DOHH2 (cell line): ENCODE measurements at regions not wholly inside any gene's neighbourhood (a gene's known extent, or its start where the extent isn't known, plus 50 kb on each side); places are given as distances from the start of the nearest gene placed in this dataset.

ENCODE experiments used
- H3F3A ChIP-seq: fragments of 200-600 bp; sonication (generic), shearing (Covaris generic); 2 replicates; pipeline ENCODE4 v1.6.0; 2016; ENCODE audit warnings: antibody characterized with exemption, mild to moderate bottlenecking; ENCODE audit not compliant: control insufficient read depth, insufficient read depth
- H3K27ac ChIP-seq: fragments of 200-600 bp; sonication (generic); 2 replicates; pipeline ENCODE4 v1.5.1; 2014; ENCODE audit warnings: low read depth, mild to moderate bottlenecking, low read length, moderate library complexity
- H3K27me3 ChIP-seq: fragments of 200-600 bp; sonication (generic); 2 replicates; pipeline ENCODE4 v1.6.1; 2014; ENCODE audit warnings: mild to moderate bottlenecking, low read length, mixed read lengths; ENCODE audit not compliant: control insufficient read depth
- H3K36me3 ChIP-seq: fragments of 200-600 bp; sonication (generic); 2 replicates; pipeline ENCODE4 v1.6.1; 2014; ENCODE audit warnings: mild to moderate bottlenecking, low read length, moderate library complexity, mixed read lengths; ENCODE audit not compliant: control insufficient read depth
- H3K4me1 ChIP-seq: fragments of 200-600 bp; sonication (generic); 2 replicates; pipeline ENCODE4 v1.6.1; 2014; ENCODE audit warnings: mild to moderate bottlenecking, low read length, mixed read lengths; ENCODE audit not compliant: control insufficient read depth
- H3K4me2 ChIP-seq: fragments of 200-600 bp; sonication (generic); 2 replicates; pipeline ENCODE4 v1.6.0; 2014; ENCODE audit warnings: mild to moderate bottlenecking, low read length, moderate library complexity
- H3K4me3 ChIP-seq: fragments of 200-600 bp; sonication (generic); 2 replicates; pipeline ENCODE4 v1.5.1; 2014; ENCODE audit warnings: mild to moderate bottlenecking, low read length, mixed read lengths
- H3K79me2 ChIP-seq: fragments of 200-600 bp; sonication (generic); 2 replicates; pipeline ENCODE4 v1.6.1; 2014; ENCODE audit warnings: mild to moderate bottlenecking, low read length, mixed read lengths; ENCODE audit not compliant: control insufficient read depth
- H3K9me2 ChIP-seq: fragments of 200-600 bp; sonication (generic); replicated peaks from 2 replicates; pipeline ENCODE4 v1.6.1; 2014; ENCODE audit warnings: mild to moderate bottlenecking, low read length, mixed read lengths; ENCODE audit not compliant: control insufficient read depth
- H3K9me3 ChIP-seq: fragments of 200-600 bp; sonication (generic); 2 replicates; pipeline ENCODE4 v1.6.1; 2014; ENCODE audit warnings: antibody characterized with exemption, low read length, mixed read lengths; ENCODE audit not compliant: control insufficient read depth, insufficient read depth
- H4K20me1 ChIP-seq: fragments of 200-600 bp; sonication (generic); 2 replicates; pipeline ENCODE4 v1.6.0; 2014; ENCODE audit warnings: low read depth, mild to moderate bottlenecking, antibody characterized with exemption, low read length, moderate library complexity; ENCODE audit not compliant: control insufficient read depth, insufficient read depth
- EZH2phosphoT487 ChIP-seq: fragments of 200-600 bp; sonication (generic); IDR thresholded peaks from 2 replicates; pipeline ENCODE4 v1.6.1; 2017; ENCODE audit warnings: borderline replicate concordance, mild to moderate bottlenecking, antibody characterized with exemption, low read length, moderate library complexity, mixed read lengths
- TF ChIP-seq, protein P1 (sequence below): fragments of 200-600 bp; sonication (generic); IDR thresholded peaks from one replicate; pipeline ENCODE4 v1.5.1; 2014; ENCODE audit warnings: antibody characterized with exemption, mild to moderate bottlenecking, low read depth, low read length; ENCODE audit not compliant: poor library complexity, severe bottlenecking

DNA sequence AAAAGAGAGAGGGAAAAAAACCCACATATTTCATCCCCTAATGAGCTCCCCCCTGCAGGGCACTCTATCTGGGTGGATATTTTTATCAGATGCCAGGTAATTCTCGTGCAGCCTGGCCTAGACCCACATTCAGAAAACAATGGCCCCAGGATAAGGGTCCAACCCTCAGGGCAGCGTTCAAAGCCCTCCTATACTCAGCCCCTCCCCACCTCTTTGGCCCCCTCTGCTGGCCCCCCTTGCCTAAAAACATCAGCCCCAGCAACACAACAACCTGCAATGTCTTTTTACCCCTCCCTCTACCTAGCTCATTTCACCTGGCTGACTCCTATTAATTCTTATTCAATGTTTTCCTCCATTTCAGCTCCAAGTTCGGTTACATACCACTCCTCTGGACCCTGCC, 145.4 kb upstream of the MED14 start:
- H3K27ac ChIP-seq: no peak overlapping the region
- no peaks in the 10 kb centered on the region for H3K27me3 ChIP-seq
- no peaks in the 10 kb centered on the region for H3K79me2 ChIP-seq
- H3K4me3 ChIP-seq: no peak overlapping the region
- H4K20me1 ChIP-seq: no peaks in the 10 kb centered on the region
- H3F3A ChIP-seq: no peaks in the 10 kb centered on the region
- H3K4me2 ChIP-seq: no peak overlapping the region
- H3K36me3 ChIP-seq: no peaks in the 10 kb centered on the region
- no peaks in the 10 kb centered on the region for H3K9me3 ChIP-seq
- no peaks in the 10 kb centered on the region for H3K9me2 ChIP-seq
- no peak for TF ChIP-seq EZH2phosphoT487
- TF ChIP-seq, protein P1, sequence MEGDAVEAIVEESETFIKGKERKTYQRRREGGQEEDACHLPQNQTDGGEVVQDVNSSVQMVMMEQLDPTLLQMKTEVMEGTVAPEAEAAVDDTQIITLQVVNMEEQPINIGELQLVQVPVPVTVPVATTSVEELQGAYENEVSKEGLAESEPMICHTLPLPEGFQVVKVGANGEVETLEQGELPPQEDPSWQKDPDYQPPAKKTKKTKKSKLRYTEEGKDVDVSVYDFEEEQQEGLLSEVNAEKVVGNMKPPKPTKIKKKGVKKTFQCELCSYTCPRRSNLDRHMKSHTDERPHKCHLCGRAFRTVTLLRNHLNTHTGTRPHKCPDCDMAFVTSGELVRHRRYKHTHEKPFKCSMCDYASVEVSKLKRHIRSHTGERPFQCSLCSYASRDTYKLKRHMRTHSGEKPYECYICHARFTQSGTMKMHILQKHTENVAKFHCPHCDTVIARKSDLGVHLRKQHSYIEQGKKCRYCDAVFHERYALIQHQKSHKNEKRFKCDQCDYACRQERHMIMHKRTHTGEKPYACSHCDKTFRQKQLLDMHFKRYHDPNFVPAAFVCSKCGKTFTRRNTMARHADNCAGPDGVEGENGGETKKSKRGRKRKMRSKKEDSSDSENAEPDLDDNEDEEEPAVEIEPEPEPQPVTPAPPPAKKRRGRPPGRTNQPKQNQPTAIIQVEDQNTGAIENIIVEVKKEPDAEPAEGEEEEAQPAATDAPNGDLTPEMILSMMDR: no peak
- no peaks in the 10 kb centered on the region for H3K4me1 ChIP-seq

DNA sequence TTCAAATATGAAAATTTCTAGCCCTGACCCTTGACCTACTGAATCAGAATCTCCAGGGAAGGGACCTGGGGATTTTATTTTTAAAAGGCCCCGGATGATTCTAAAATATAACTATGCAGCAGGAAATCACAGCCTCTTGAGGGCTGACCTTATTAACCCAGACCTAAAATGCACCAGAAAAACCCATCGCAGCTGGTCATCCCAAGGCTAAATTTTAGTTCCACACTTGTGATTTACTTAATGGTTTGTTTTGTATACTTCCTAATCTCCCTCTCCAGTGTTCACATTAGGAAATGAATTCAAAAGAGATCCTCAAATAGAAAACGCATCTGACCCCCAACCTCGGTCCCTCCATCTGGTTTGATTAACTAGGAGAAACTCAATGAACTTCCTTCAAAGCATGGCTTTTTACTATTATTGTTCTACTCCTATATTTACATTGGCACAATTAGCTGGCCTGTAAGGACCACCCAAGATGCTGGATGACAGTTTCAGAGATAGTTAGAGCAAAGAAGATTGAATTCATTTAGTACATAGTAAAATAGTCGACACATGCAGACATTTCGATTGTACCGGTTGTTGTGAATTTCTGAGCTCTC, 147.8 kb upstream of the MED14 start:
- Histone ChIP-seq H3K27ac (no peak overlapping the region), H3K9me3 (no peaks in the 10 kb centered on the region), H3K36me3 (no peaks in the 10 kb centered on the region), H3K4me3 (no peak overlapping the region), H3F3A (no peaks in the 10 kb centered on the region), H4K20me1 (no peaks in the 10 kb centered on the region), H3K4me2 (no peak overlapping the region), H3K9me2 (no peaks in the 10 kb centered on the region), H3K79me2 (no peaks in the 10 kb centered on the region), H3K27me3 (no peaks in the 10 kb centered on the region), H3K4me1 (no peaks in the 10 kb centered on the region)
- TF ChIP-seq EZH2phosphoT487: no peak
- TF ChIP-seq, protein P1: no peak

DNA sequence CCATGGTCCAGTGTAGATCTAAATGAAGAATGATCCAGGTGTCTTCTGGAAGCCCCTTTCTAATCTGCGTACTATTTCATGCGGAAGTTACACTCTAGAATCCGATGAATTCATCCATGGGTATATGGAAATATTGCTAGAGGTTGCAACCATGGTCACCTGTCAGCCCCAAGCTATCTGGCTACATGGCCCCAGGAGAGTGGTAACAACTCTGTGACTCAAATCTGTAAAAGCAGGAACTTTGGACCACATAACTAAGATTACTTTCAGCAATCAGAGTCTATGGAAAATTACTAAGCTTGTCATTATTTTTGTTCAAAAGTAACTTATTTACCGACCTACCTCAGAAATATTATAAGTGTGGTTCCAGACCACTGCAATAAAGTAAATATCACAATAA, 150.6 kb upstream of the MED14 start:
- Histone ChIP-seq H3K27ac (no peak overlapping the region), H3K4me1 (no peaks in the 10 kb centered on the region), H3F3A (no peaks in the 10 kb centered on the region), H4K20me1 (no peaks in the 10 kb centered on the region), H3K9me3 (no peaks in the 10 kb centered on the region), H3K4me2 (no peak overlapping the region), H3K9me2 (no peaks in the 10 kb centered on the region), H3K4me3 (no peak overlapping the region), H3K36me3 (no peaks in the 10 kb centered on the region), H3K79me2 (no peaks in the 10 kb centered on the region), H3K27me3 (no peaks in the 10 kb centered on the region)
- TF ChIP-seq, protein P1: no peak
- no peak for TF ChIP-seq EZH2phosphoT487
